Lung (tissue), 11 donors: ENCODE measurements at regions not wholly inside any gene's neighbourhood (a gene's known extent, or its start where the extent isn't known, plus 50 kb on each side); places are given as distances from the start of the nearest gene placed in this dataset.

Source experiments
- ATAC-seq: fragments of 200-7000 bp; cut with Tn5 transposase; one replicate; pipeline ENCODE4 v1.9.1; 2020; ENCODE audit warnings: moderate number of reproducible peaks; ENCODE audit not compliant: insufficient read depth, low FRiP score
- DNase-seq, 3 donors: peaks; one replicate each; pipeline ENCODE4 v3.0.0-alpha.2; 2013 to 2017
- H3K27ac ChIP-seq, 2 donors: one replicate each; pipeline ENCODE4 v1.5.1; 2013; ENCODE audit warnings: mild to moderate bottlenecking in 2 of 2, moderate library complexity in 2 of 2, control low read depth in 1 of 2, inconsistent platforms in 1 of 2, low read depth in 1 of 2, low read length in 1 of 2
- H3K27me3 ChIP-seq, 3 donors: one replicate each; pipeline ENCODE4 v1.5.1; 2013; ENCODE audit warnings: low read length in 2 of 3; ENCODE audit not compliant: control insufficient read depth in 3 of 3, insufficient read depth in 3 of 3
- H3K36me3 ChIP-seq, 4 donors: one replicate each; pipeline ENCODE4 v1.5.1; 2013; ENCODE audit warnings: low read length in 4 of 4, mild to moderate bottlenecking in 1 of 4, moderate library complexity in 1 of 4; ENCODE audit not compliant: control insufficient read depth in 4 of 4, insufficient read depth in 4 of 4
- H3K4me1 ChIP-seq, 5 donors: one replicate each; pipeline ENCODE4 v1.5.1; 2013; ENCODE audit warnings: low read length in 5 of 5, mild to moderate bottlenecking in 2 of 5, moderate library complexity in 1 of 5; ENCODE audit not compliant: control insufficient read depth in 5 of 5, insufficient read depth in 5 of 5
- H3K4me3 ChIP-seq: one replicate; pipeline ENCODE4 v1.5.1; 2013; ENCODE audit warnings: mild to moderate bottlenecking, control low read depth, moderate library complexity
- H3K9ac ChIP-seq, 2 donors: one replicate each; pipeline ENCODE4 v1.5.1; 2013; ENCODE audit warnings: low read length in 2 of 2, control low read depth in 1 of 2; ENCODE audit not compliant: insufficient read depth in 1 of 2
- H3K9me3 ChIP-seq, 4 donors: one replicate each; pipeline ENCODE4 v1.5.1; 2013; ENCODE audit warnings: low read length in 3 of 4, mild to moderate bottlenecking in 1 of 4, moderate library complexity in 1 of 4; ENCODE audit not compliant: control insufficient read depth in 4 of 4, insufficient read depth in 3 of 4
- CTCF ChIP-seq: IDR thresholded peaks from 2 replicates; pipeline ENCODE4 v1.5.1; 2012; ENCODE audit warnings: mild to moderate bottlenecking; ENCODE audit errors: control extremely low read depth, extremely low read depth
- WGBS, 2 donors: extraction: QIAGEN DNeasy Blood & Tissue Kit; methylation state at CpG; one replicate each; pipeline ENCODE4 v1.1.7; 2013; 5-methylcytosine and 5-hydroxymethylcytosine counted together
- donor health status: control.
- donor health status: control.
- donor health status: Bipolar disorder and iron deficiency.
- donor health status: healthy.
- donor health status: DM: yes; HTN: yes; CAD: no.

GRCh38 chr7:25375805-25376600, 147.7 kb upstream of the NPVF start:
- no peak for TF ChIP-seq CTCF
- Histone ChIP-seq H3K4me3 (no peak overlapping the region), H3K27me3 (no peaks in the 10 kb centered on the region), H3K4me1 (peaks cover 0 to 11% (median 0%) of the 10 kb centered on the region in 5 donors), H3K9ac (no peak overlapping the region), H3K36me3 (no peaks in the 10 kb centered on the region), H3K9me3 (peaks cover 0 to 15% (median under 1%) of the 10 kb centered on the region in 4 donors), H3K27ac (no peak overlapping the region)
- DNase-seq (peak in 1 of 3 donors; percentile 32), ATAC-seq (no peak)
- 28 to 49% methylated on average over 3 of the region's 3 CpGs for WGBS, 2 donors

- 91 to 92% methylated on average over 5 of the region's 5 CpGs for WGBS, 2 donors
- no peak for ATAC-seq
- no peak for TF ChIP-seq CTCF
These were observed 151.3 kb upstream of the NPVF start for GRCh38 chr7:25379351-25380300.

GRCh38 chr7:25381818-25382589, 153.7 kb upstream of the NPVF start:
- WGBS, 2 donors = 68 to 89% methylated on average over 4 of the region's 4 CpGs
- Histone ChIP-seq H3K4me1 (peaks cover 0 to 30% (median 2%) of the 10 kb centered on the region in 5 donors), H3K4me3 (no peak overlapping the region), H3K9me3 (peaks cover 0 to 3% (median 0%) of the 10 kb centered on the region in 4 donors), H3K9ac (no peak overlapping the region), H3K27me3 (no peaks in the 10 kb centered on the region), H3K36me3 (no peaks in the 10 kb centered on the region), H3K27ac (no peak overlapping the region)
- no peak for DNase-seq
- TF ChIP-seq CTCF = no peak
- no peak for ATAC-seq

More at GRCh38 chr7:25379351-25380300, 151.3 kb upstream of the NPVF start:
- Histone ChIP-seq H3K36me3 (no peaks in the 10 kb centered on the region), H3K4me3 (no peak overlapping the region), H3K4me1 (peaks cover 0 to 17% (median 0%) of the 10 kb centered on the region in 5 donors), H3K9me3 (peaks cover 0 to 3% (median 0%) of the 10 kb centered on the region in 4 donors), H3K27me3 (no peaks in the 10 kb centered on the region), H3K27ac (no peak overlapping the region), H3K9ac (no peak overlapping the region)
- no peak for DNase-seq
